IMR-90 (cell line): ENCODE measurements at regions not wholly inside any gene's neighbourhood (a gene's known extent, or its start where the extent isn't known, plus 50 kb on each side); places are given as distances from the start of the nearest gene placed in this dataset.

ENCODE experiments used
- ATAC-seq: fragments of 200-7000 bp; cut with Tn5 transposase; 2 replicates; pipeline ENCODE4 v1.9.1; 2020; ENCODE audit warnings: low read depth, mild to moderate bottlenecking, moderate library complexity
- BruUV-seq: library from RNA; stranded (reverse); fragments of 400-500 nt; replicated peaks from 2 replicates; lab custom pipeline; 2021; lab: Mats Ljungman, UMichigan
- CTCF ChIA-PET: fragments of 300-600 bp; formaldehyde crosslinking; extraction: SDS; loops from one replicate; lab custom pipeline; 2021; ENCODE audit warnings: antibody characterized with exemption; lab: Yijun Ruan, JAX
- POLR2A ChIA-PET: fragments of 300-600 bp; sonication (Branson Sonifier 250); formaldehyde crosslinking; loops from one replicate; lab custom pipeline; 2022; ENCODE audit warnings: antibody characterized with exemption; ENCODE audit not compliant: unreplicated experiment; lab: Charles Lee
- DNase-seq: peaks from one replicate; pipeline ENCODE4 v3.0.0; 2013
- H2AFZ ChIP-seq: replicated peaks from 2 replicates; pipeline ENCODE3; 2013; ENCODE audit warnings: low read length, mild to moderate bottlenecking; ENCODE audit not compliant: poor library complexity
- H2AK5ac ChIP-seq: 2 replicates; pipeline ENCODE4 v1.6.1; 2013; ENCODE audit warnings: low read depth, low read length, inconsistent platforms
- H2AK9ac ChIP-seq: replicated peaks from 2 replicates; pipeline ENCODE3; 2013; ENCODE audit warnings: mild to moderate bottlenecking, low read depth, low read length, moderate library complexity; ENCODE audit not compliant: poor library complexity
- H2BK120ac ChIP-seq: 2 replicates; pipeline ENCODE4 v1.6.1; 2013; ENCODE audit warnings: low read depth, low read length, inconsistent platforms
- H2BK15ac ChIP-seq: 3 replicates; pipeline ENCODE4 v1.6.1; 2013; ENCODE audit warnings: low read depth, low read length, inconsistent platforms
- H2BK20ac ChIP-seq: 2 replicates; pipeline ENCODE4 v1.6.1; 2013; ENCODE audit warnings: low read depth, mild to moderate bottlenecking, inconsistent platforms, low read length, moderate library complexity
- H2BK5ac ChIP-seq: 2 replicates; pipeline ENCODE4 v1.6.1; 2013; ENCODE audit warnings: mild to moderate bottlenecking, low read depth, low read length, inconsistent platforms; ENCODE audit not compliant: poor library complexity, severe bottlenecking
- H3K14ac ChIP-seq: replicated peaks from 2 replicates; pipeline ENCODE4 v1.6.1; 2013; ENCODE audit warnings: low read depth, low read length, inconsistent platforms
- H3K18ac ChIP-seq: 2 replicates; pipeline ENCODE4 v1.6.1; 2013; ENCODE audit warnings: low read depth, low read length, control low read depth
- H3K23ac ChIP-seq: 2 replicates; pipeline ENCODE4 v1.6.1; 2013; ENCODE audit warnings: low read depth, low read length, inconsistent platforms
- H3K27ac ChIP-seq: 2 replicates; pipeline ENCODE4 v1.5.1; 2013; ENCODE audit warnings: mild to moderate bottlenecking, control low read depth, low read length; ENCODE audit not compliant: insufficient read depth
- H3K27me3 ChIP-seq: 2 replicates; pipeline ENCODE4 v1.6.1; 2013; ENCODE audit warnings: low read length; ENCODE audit not compliant: control insufficient read depth, insufficient read depth
- H3K36me3 ChIP-seq: 2 replicates; pipeline ENCODE4 v1.6.1; 2013; ENCODE audit warnings: low read length, mixed read lengths; ENCODE audit not compliant: control insufficient read depth, insufficient read depth
- H3K4ac ChIP-seq: 2 replicates; pipeline ENCODE4 v1.6.1; 2013; ENCODE audit warnings: low read depth, low read length, inconsistent platforms
- H3K4me1 ChIP-seq: 2 replicates; pipeline ENCODE4 v1.6.1; 2013; ENCODE audit warnings: low read length, mixed read lengths; ENCODE audit not compliant: control insufficient read depth, insufficient read depth
- H3K4me2 ChIP-seq: 2 replicates; pipeline ENCODE4 v1.6.1; 2013; ENCODE audit warnings: low read depth, mild to moderate bottlenecking, control low read depth, low read length, moderate library complexity
- H3K4me3 ChIP-seq: 2 replicates; pipeline ENCODE4 v1.5.1; 2013; ENCODE audit warnings: low read depth, mild to moderate bottlenecking, control low read depth, low read length, moderate library complexity; ENCODE audit not compliant: insufficient read depth
- H3K56ac ChIP-seq: 2 replicates; pipeline ENCODE4 v1.6.1; 2013; ENCODE audit warnings: low read length, inconsistent platforms; ENCODE audit not compliant: insufficient read depth; ENCODE audit errors: extremely low read depth
- H3K79me1 ChIP-seq, 2 experiments: 2 replicates each; pipeline ENCODE4 v1.6.1; 2013; ENCODE audit warnings: low read length in 2 of 2, inconsistent platforms in 1 of 2, low read depth in 1 of 2
- H3K9ac ChIP-seq: 2 replicates; pipeline ENCODE4 v1.6.1; 2013; ENCODE audit warnings: low read depth, low read length, control low read depth
- H3K9me1 ChIP-seq: 2 replicates; pipeline ENCODE4 v1.6.1; 2013; ENCODE audit warnings: low read length, inconsistent platforms; ENCODE audit not compliant: insufficient read depth
- H3K9me3 ChIP-seq: 2 replicates; pipeline ENCODE4 v1.6.1; 2013; ENCODE audit warnings: low read length; ENCODE audit not compliant: control insufficient read depth, insufficient read depth
- H4K20me1 ChIP-seq: 2 replicates; pipeline ENCODE4 v1.6.1; 2013; ENCODE audit warnings: low read length, inconsistent platforms; ENCODE audit not compliant: insufficient read depth
- H4K5ac ChIP-seq: 2 replicates; pipeline ENCODE4 v1.6.1; 2013; ENCODE audit warnings: mild to moderate bottlenecking, low read depth, low read length, control low read depth
- H4K8ac ChIP-seq, 2 experiments: 2 replicates each; pipeline ENCODE4 v1.6.1; 2013; ENCODE audit warnings: low read depth in 2 of 2, low read length in 2 of 2, control low read depth in 1 of 2, inconsistent platforms in 1 of 2
- H4K91ac ChIP-seq: 2 replicates; pipeline ENCODE4 v1.6.1; 2013; ENCODE audit warnings: low read depth, low read length, inconsistent platforms; ENCODE audit not compliant: insufficient read depth
- BHLHE40 ChIP-seq: fragments of 150-350 bp; IDR thresholded peaks from 2 replicates; pipeline ENCODE4 v1.6.1; 2016; ENCODE audit warnings: mild to moderate bottlenecking, low read depth, low read length
- CEBPB ChIP-seq: IDR thresholded peaks from 2 replicates; pipeline ENCODE4 v1.6.1; 2012; ENCODE audit warnings: low read depth, low read length, improper control_type of control experiment
- CHD1 ChIP-seq: IDR thresholded peaks from 2 replicates; pipeline ENCODE4 v1.6.1; 2012; ENCODE audit warnings: low read depth, low read length, improper control_type of control experiment
- FOS ChIP-seq: fragments of 150-350 bp; IDR thresholded peaks from 2 replicates; pipeline ENCODE4 v1.6.1; 2016; ENCODE audit warnings: low read depth, low read length
- MAFK ChIP-seq: IDR thresholded peaks from 2 replicates; pipeline ENCODE4 v1.6.1; 2012; ENCODE audit warnings: low read depth, low read length, improper control_type of control experiment
- MAZ ChIP-seq: IDR thresholded peaks from 2 replicates; pipeline ENCODE4 v1.6.1; 2012; ENCODE audit warnings: low read depth, mild to moderate bottlenecking, low read length, improper control_type of control experiment, moderate library complexity, borderline replicate concordance
- MXI1 ChIP-seq: IDR thresholded peaks from 2 replicates; pipeline ENCODE4 v1.6.1; 2012; ENCODE audit warnings: low read depth, mild to moderate bottlenecking, low read length, moderate library complexity, borderline replicate concordance
- POLR2A ChIP-seq: IDR thresholded peaks from 2 replicates; pipeline ENCODE4 v1.6.1; 2012; ENCODE audit warnings: mild to moderate bottlenecking, low read depth, low read length
- RAD21 ChIP-seq: IDR thresholded peaks from 2 replicates; pipeline ENCODE4 v1.6.1; 2012; ENCODE audit warnings: low read length, improper control_type of control experiment
- RCOR1 ChIP-seq: IDR thresholded peaks from 2 replicates; pipeline ENCODE4 v1.6.1; 2012; ENCODE audit warnings: mild to moderate bottlenecking, low read length, improper control_type of control experiment; ENCODE audit not compliant: insufficient replicate concordance
- RFX5 ChIP-seq: IDR thresholded peaks from 2 replicates; pipeline ENCODE4 v1.8.0; 2012; ENCODE audit warnings: low read depth, mild to moderate bottlenecking, low read length, moderate library complexity
- WGBS, 2 experiments: methylation state at CpG; one replicate each; pipeline versions ENCODE4 v1.1.5 to v1.1.7; 2013; ENCODE audit warnings: missing lambda C conversion rate in 2 of 2; ENCODE audit not compliant: insufficient read length in 1 of 2; ENCODE audit errors: extremely low coverage in 2 of 2; 5-methylcytosine and 5-hydroxymethylcytosine counted together
- dilution Hi-C: fragments of 300-500 bp; cut with HindIII; formaldehyde crosslinking; loops from one replicate; pipeline ENCODE4 v1.14.3; 2018; ENCODE audit warnings: low sequenced_read_pairs; ENCODE audit not compliant: unreplicated experiment
- in situ Hi-C: fragments of 300-500 bp; cut with MboI; formaldehyde crosslinking; loops from 3 replicates; pipeline ENCODE4 v1.14.3; 2019; ENCODE audit warnings: low sequenced_read_pairs, inconsistent platforms, mixed read lengths
- intact Hi-C: fragments of 100-400 bp; cut with micrococcal nuclease; formaldehyde crosslinking; loops from 2 replicates; pipeline ENCODE4 v1.10.0; 2022
- TF ChIP-seq, protein P1 (sequence below): conservative IDR thresholded peaks from 2 replicates; pipeline ENCODE4 v1.5.1; 2012; ENCODE audit warnings: mild to moderate bottlenecking, low read depth, low read length, improper control_type of control experiment
- TF ChIP-seq, protein P2 (sequence below): fragments of 150-350 bp; IDR thresholded peaks from 2 replicates; pipeline ENCODE4 v1.6.1; 2016; ENCODE audit warnings: low read depth, mild to moderate bottlenecking, low read length, moderate library complexity, borderline replicate concordance

DNA sequence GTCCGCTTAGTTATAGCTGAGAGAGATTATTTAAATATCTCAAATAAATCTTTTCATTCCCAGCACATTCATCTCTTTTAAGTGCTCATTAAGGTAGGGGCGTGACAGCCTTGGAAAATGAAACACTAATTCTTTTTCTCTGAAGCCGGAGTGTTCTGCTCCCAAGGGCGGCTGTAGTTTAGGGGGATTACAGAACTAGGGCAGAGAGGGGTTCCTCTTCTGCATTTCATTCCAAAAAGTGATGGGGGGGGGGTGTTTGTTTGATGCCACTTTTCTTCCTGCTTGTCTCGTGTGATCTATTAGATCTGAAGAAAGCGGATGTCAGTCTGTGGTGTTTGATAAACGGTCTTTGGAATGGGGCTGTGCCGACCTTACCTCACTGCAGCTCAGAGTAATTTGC is 506.5 kb upstream of the MGMT start:
- Histone ChIP-seq H2AK9ac (no peak overlapping the region), H3K9me1 (no peaks in the 10 kb centered on the region), H3K4me2 (no peak overlapping the region), H3K27ac (no peak overlapping the region), H3K4me1 (no peaks in the 10 kb centered on the region), H3K27me3 (no peaks in the 10 kb centered on the region), H4K5ac (no peak overlapping the region), H2BK120ac (no peak overlapping the region), H3K56ac (no peak overlapping the region), H3K4me3 (no peak overlapping the region), H3K9me3 (peaks cover 30% of the 10 kb centered on the region), H3K36me3 (no peaks in the 10 kb centered on the region), H2AK5ac (no peak overlapping the region), H3K18ac (no peak overlapping the region), H3K79me1 (no peaks in the 10 kb centered on the region), H4K91ac (no peak overlapping the region), H2AFZ (no peak overlapping the region), H3K4ac (no peak overlapping the region), H3K9ac (no peak overlapping the region), H4K20me1 (no peaks in the 10 kb centered on the region), H3K23ac (no peak overlapping the region), H2BK5ac (no peak overlapping the region), H3K14ac (no peak overlapping the region), H2BK15ac (no peak overlapping the region), H2BK20ac (no peak overlapping the region), H4K8ac (no peak overlapping the region)
- in situ Hi-C loops = no loop called here
- dilution Hi-C loops = no loop called here
- CTCF ChIA-PET = no interaction called here
- POLR2A ChIA-PET = no interaction called here
- TF ChIP-seq FOS (no peak), RFX5 (no peak), RAD21 (no peak), MAFK (no peak), BHLHE40 (no peak), MXI1 (no peak), MAZ (no peak), CHD1 (no peak), CEBPB (no peak), RCOR1 (no peak), POLR2A (no peak)
- TF ChIP-seq, protein P1, sequence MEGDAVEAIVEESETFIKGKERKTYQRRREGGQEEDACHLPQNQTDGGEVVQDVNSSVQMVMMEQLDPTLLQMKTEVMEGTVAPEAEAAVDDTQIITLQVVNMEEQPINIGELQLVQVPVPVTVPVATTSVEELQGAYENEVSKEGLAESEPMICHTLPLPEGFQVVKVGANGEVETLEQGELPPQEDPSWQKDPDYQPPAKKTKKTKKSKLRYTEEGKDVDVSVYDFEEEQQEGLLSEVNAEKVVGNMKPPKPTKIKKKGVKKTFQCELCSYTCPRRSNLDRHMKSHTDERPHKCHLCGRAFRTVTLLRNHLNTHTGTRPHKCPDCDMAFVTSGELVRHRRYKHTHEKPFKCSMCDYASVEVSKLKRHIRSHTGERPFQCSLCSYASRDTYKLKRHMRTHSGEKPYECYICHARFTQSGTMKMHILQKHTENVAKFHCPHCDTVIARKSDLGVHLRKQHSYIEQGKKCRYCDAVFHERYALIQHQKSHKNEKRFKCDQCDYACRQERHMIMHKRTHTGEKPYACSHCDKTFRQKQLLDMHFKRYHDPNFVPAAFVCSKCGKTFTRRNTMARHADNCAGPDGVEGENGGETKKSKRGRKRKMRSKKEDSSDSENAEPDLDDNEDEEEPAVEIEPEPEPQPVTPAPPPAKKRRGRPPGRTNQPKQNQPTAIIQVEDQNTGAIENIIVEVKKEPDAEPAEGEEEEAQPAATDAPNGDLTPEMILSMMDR = no peak
- TF ChIP-seq, protein P2, sequence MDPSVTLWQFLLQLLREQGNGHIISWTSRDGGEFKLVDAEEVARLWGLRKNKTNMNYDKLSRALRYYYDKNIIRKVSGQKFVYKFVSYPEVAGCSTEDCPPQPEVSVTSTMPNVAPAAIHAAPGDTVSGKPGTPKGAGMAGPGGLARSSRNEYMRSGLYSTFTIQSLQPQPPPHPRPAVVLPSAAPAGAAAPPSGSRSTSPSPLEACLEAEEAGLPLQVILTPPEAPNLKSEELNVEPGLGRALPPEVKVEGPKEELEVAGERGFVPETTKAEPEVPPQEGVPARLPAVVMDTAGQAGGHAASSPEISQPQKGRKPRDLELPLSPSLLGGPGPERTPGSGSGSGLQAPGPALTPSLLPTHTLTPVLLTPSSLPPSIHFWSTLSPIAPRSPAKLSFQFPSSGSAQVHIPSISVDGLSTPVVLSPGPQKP = no peak
- no TSS peak for BruUV-seq
- DNase-seq (no peak), ATAC-seq (no peak)
- no CpG with 5 or more reads among the region's 8 CpGs for WGBS, 2 experiments
- intact Hi-C loops = no loop called here
